NOMO-1 (cell line): ENCODE measurements at regions not wholly inside any gene's neighbourhood (a gene's known extent, or its start where the extent isn't known, plus 50 kb on each side); places are given as distances from the start of the nearest gene placed in this dataset.

ENCODE experiments used
- DNase-seq, 2 experiments: peaks; one replicate each; lab custom pipeline; 2025; ENCODE audit not compliant: unreplicated experiment in 2 of 2; lab: John Stamatoyannopoulos, UW

DNA sequence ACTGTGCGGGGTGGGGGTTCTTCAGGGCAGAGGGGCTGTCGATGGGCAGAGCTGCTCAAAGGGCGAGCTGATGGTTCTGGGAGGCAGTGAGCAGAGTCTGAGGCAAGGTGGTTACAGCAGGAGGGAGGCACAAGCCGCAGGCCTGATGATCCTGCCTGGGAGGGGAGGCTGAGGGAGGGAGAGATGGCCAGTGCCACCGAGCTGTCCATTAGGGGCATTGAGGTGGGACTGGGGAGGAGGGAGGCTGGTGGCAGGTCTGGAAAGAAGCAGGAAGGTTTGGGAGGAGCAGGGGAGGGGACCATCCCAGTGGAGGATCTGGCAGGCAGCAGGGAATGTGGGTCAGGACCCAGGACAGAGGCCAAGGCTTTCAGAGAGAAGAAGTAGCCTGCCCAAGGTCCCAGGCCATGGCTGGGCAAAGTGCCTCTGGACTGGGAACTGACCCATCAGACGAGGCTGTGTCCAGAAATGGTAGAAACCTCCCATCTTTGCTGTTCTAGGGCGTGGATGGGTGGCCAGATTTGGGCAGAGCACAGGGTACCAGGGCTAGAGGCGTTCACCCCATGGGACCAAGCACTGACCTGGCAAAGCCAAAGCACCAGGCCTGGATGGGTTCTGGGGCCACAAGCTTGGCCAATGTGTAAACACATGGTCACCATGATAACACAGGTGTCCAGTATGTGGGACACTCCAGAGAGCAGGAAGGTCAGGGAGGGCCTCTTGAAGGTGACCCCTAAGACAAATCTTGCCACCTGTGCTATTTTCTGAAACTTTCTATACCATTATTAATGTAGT is 55.5 kb downstream of the INHBB start:
- no peak for DNase-seq

- DNase-seq, result no peak
Observed at GRCh38 chr2:120402067-120402433, 56.1 kb downstream of the INHBB start.

- no peak for DNase-seq
Observed at GRCh38 chr2:120402508-120402907, 56.6 kb downstream of the INHBB start.

DNA sequence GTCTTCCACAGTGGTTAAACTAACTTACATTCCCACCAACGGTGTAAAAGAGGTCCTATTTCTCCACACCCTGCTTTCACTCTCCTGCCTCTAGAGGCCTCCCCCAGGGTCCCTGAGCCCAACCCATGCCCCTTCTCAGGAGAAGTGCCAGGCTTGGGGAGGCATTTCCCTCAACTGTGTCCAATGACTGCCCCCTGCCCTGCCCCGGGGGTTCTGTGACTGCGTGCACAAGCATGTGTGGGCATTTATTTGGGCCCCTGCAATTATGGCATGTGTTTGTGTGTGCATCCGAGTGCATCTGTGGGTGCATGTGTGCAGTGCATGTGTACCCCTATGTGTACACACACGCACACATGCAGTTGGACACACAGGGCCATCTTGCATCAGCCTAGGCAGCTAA is 57.3 kb downstream of the INHBB start:
- no peak for DNase-seq

DNA sequence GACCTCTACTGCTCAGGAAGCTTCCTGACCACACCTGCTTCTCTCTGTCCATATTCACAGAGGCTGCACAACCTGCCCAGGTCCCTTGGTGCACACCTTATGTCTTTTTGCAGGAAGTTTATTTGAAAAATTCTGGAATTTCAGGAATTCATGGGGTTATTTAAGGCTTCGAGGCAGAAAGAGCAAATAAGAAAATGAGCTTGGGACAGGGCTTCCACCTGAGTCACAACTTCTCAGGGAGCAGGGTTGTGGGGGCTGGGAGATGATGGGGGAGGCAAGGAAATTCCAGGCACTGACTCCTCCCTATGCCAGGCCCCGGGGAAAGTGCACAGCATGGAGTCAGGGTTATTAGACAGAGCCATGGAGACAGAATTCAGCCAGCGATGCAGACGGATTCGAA is 57.7 kb downstream of the INHBB start:
- DNase-seq, result no peak

DNA sequence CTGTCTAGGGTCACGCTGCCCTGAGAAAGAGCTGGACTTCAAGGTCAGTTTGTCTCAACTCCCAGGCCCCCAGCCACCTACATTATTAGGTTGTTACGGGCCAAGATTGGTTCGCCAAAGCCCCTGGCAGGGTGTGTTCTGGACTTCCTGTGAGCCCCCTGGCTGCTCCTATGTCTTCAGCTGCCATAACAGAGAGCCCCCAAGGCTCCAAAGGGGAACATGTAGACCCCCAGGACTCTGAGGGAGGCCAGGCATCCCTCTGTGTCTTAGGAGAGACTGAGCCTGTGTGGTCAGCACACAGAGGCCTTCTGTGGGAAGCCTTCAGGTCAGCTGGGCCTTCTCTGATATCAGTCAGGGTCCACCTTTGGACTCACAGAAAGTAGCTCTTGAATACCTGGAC is 58.3 kb downstream of the INHBB start:
- DNase-seq, result no peak

DNA sequence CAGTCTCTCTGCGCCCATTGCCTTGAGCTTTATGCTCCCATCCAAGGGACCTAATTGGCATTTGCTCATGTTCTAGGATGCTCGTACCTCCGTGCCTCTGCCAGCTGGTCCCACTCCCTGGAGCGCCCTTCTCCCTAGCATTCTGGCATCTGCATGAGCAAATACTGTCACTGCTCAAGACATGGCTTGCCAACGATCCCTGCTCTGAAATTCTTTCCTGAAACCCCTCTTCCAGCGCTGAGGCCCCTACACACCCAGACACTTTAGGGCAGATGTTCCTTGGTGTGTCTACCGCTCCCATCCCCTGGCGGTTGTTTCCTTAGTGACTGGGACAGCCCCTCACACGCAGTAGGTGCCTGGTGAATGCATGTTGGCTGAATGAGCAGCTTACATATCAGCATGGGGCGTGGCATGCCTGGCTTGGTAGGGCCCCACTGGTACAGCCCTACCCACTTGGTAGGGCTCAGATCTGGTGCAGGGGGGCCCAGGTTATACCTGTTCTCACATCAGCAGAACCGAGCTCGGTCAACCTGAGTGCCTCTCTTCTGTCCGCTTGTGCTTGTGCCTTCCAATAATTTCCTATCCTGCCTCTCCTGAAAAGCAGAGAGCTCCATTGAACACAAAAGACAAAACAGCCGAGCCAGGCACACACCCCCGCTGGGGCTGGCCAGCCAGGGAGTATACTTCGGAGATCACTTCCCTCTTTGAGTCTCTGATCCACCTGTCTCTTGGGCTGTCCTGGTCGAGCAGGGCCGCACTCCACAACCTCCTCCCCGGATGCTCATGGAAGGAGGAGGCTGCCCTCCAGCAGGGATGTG is 59.2 kb downstream of the INHBB start:
- DNase-seq, result no peak

GRCh38 chr2:120405759-120406099 is 59.8 kb downstream of the INHBB start:
- DNase-seq, result no peak

GRCh38 chr2:120406566-120406965 is 60.6 kb downstream of the INHBB start:
- DNase-seq, result no peak

DNA sequence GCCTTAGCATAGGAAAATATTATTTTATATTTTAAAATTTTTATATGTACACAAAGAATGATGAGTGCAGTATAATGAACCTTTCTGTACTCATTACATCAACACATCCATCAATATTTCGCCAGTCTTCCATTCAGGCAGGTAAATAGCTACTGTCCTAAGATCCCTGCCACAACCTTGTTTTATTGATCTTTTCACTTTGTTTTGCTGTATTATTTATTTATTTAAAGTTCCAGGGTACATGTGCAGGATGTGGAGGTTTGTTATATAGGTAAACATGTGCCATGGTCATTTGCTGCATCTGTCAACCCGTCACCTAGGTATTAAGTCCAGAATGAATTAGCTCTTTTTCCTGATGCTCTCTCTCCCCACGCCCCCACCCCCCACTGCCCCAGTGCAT is 64.6 kb downstream of the INHBB start:
- no peak for DNase-seq

- no peak for DNase-seq
Observed at GRCh38 chr2:120415060-120415459, 69.1 kb downstream of the INHBB start.

DNA sequence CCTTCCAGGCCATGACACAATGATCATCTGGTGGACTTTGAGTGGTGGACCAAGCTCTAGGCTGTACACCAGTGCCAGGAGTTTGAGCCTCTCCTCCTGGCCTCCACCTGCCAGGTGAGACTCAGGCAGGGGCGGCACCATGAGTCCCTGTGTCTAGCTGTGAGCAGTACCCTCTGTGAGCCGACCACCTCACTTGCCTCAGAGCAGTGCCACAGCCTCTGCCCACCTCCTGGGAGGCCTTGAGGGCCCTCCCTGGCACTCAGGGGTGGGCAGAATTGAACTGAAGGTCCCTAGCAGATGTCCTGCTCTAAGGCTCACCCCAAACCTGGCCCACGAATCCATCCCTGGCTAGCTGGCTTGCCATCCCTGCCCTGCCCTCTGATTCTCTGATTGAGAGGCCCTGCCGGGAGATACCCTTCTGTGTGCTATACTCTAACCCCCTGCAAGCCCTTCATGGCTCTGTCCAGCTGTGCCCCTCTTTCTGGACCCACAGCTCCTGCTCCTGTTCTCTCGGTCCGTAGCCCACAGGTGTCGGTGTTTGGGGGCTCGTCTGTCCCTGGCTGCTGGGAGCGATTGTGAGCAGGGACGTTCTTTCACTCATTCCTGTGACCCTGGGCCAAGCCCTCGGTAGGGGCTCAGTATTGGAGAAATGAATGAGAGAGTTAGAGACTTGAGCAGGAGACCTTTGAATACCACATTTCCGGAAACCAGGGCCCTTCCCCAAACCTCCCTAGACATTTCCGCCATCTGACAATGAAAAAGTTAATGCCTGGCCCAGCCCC is 70.0 kb downstream of the INHBB start:
- no peak for DNase-seq

DNA sequence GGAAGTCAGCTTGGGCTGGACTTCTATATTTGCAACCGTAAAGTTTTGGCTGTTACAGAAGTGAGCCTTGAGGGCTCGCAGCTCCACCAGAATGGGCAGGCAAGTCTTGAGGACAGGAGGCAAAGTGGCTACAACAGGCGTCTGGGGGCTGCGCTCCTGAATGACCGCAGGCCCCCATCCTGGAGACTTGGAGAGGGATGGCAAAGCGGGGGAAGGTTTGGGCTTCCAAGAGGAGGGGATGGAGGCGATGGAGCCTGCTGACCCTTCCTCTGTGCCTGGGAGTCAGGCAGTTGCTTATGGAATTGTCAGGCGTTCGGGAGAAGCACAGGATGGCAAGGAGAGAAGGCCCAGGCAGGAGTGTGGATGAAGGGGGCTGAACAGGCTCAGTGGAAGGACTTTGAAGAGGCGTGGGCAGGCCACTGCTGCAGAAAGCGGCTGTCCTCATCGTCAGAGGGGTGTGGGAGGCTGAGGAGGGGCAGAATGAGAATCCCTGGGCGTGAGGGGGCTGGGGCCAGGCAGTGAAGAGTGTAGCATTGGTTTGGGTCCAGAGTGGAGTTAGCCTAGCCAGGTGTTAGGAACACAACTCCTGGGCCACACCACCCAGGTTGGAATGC is 72.3 kb downstream of the INHBB start:
- DNase-seq, result no peak

DNA sequence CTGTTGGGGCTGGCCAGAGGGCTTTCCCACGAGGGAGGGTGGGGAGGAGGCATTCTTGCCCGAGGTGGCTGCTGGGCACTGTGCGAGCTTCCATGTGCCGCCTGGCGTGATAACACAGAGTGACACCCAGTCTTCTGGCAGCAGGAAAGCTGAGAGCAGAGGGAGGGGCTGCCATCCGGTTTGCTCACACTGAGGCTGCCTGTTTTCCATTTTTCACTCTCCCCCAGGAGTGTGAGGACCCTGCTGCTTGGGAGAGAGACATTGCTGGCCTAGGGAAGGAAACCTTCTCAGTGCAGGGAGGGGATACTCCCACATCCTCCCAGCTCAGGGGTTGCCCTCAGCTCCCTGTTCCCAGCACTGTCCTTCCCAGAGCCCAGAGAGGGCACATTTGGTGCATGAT is 73.1 kb downstream of the INHBB start:
- DNase-seq, result no peak

GRCh38 chr2:120419955-120420354 is 74.0 kb downstream of the INHBB start:
- DNase-seq, result no peak

GRCh38 chr2:120421126-120421829 is 75.3 kb downstream of the INHBB start:
- DNase-seq, result no peak

DNA sequence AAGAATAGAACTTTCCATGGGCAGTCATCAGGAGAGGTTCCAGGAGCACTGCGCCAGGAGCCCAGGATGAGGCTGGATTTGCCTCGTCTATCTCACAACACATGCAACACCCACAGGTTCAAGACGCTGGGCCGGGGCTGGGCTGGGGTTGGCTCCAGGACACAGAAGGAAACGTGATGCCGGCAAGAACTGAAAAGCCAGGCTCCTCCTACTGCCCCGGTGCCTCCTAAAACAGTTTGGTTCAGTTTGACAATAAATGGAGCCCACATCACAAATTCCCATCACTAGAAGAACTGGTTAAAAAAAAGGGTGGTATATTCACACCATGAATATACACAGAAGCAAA is 75.9 kb downstream of the INHBB start:
- no peak for DNase-seq

GRCh38 chr2:120422465-120423160 is 76.7 kb downstream of the INHBB start:
- no peak for DNase-seq

DNA sequence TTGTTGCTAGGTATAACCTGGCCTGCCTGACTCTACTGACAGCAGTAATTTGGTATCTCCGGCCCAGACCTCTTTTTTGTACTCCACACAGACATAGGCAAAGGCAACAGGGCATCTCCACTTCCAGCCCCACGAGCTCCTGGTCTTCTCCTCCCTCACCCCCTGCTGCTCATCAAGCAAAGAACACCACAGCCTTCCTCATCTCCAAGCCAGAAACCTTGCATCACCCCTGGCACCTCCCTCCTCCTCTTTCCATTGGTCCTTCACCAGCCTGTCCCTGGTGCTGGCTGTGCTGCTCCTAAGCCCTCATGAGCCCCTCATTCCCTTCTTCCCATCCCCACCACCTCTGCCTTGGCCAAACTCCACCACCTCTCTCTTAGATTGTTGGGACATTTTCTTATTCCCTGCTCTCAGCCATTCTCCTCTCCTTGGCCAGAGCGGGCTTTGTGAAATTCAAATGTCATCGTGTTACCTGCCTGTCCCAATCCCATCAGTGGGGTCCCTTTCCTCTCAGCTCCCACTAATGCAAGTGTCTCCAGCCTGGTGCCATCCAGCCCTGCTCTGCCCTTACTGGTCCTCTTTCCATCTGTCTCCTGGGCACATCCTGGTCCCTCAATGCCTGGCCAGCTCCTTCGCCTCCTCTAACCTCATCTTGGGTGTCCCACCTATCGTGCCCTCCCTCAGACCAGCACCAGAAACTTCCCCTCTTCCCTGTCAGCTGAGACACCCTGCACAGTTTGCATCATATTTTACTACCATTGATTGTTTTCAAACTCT is 77.4 kb downstream of the INHBB start:
- no peak for DNase-seq
